GM19324 (cell line): ENCODE measurements at regions not wholly inside any gene's neighbourhood (a gene's known extent, or its start where the extent isn't known, plus 50 kb on each side); places are given as distances from the start of the nearest gene placed in this dataset.

Experiments
- ATAC-seq: cut with Tn5 transposase; IDR thresholded peaks from one replicate; pipeline ENCODE4 v1.9.1; 2021; ENCODE audit warnings: mild to moderate bottlenecking, moderate library complexity; ENCODE audit not compliant: unreplicated experiment, low FRiP score

GRCh38 chr2:203812294-203813221 is 55.0 kb upstream of the CTLA4 start:
- no peak for ATAC-seq

- ATAC-seq = no peak
Observed at GRCh38 chr2:203813684-203814083, 53.9 kb upstream of the CTLA4 start.

- ATAC-seq = no peak
Observed at GRCh38 chr2:203814661-203815540, 52.7 kb upstream of the CTLA4 start.

- ATAC-seq = no peak
Observed at GRCh38 chr2:203815541-203815898, 52.1 kb upstream of the CTLA4 start.

GRCh38 chr2:203817147-203817546 is 50.4 kb upstream of the CTLA4 start:
- ATAC-seq = no peak
